HEK293 (cell line): ENCODE measurements at regions not wholly inside any gene's neighbourhood (a gene's known extent, or its start where the extent isn't known, plus 50 kb on each side); places are given as distances from the start of the nearest gene placed in this dataset.

Experiments used
- CTCF ChIA-PET: fragments of 350-600 bp; formaldehyde crosslinking; extraction: SDS; loops from one replicate; lab custom pipeline; 2021; ENCODE audit warnings: antibody characterized with exemption; lab: Yijun Ruan, JAX
- POLR2A ChIA-PET: fragments of 300-600 bp; formaldehyde crosslinking; extraction: SDS; loops from one replicate; lab custom pipeline; 2020; ENCODE audit warnings: antibody characterized with exemption, inconsistent platforms; lab: Yijun Ruan, JAX
- H3K27ac ChIP-seq: fragments of 200-500 bp; sonication (Bioruptor generic); 2 replicates; pipeline ENCODE4 v1.5.1; 2014; ENCODE audit warnings: low read depth, low read length, control low read depth, inconsistent platforms; ENCODE audit errors: extremely low read depth
- H3K36me3 ChIP-seq, 2 experiments: fragments of 200-500 bp in 1 of 2; sonication (Bioruptor generic) in 1 of 2; 1 replicate in 1 of 2; 2 replicates in 1 of 2; pipeline ENCODE4 v1.5.1; 2014 to 2017; ENCODE audit warnings: inconsistent platforms in 2 of 2, low read length in 2 of 2; ENCODE audit not compliant: control insufficient read depth in 2 of 2, insufficient read depth in 1 of 2
- H3K4me1 ChIP-seq: fragments of 200-500 bp; sonication (Bioruptor generic); 2 replicates; pipeline ENCODE4 v1.5.1; 2014; ENCODE audit warnings: mild to moderate bottlenecking, low read length, inconsistent platforms; ENCODE audit not compliant: control insufficient read depth, insufficient read depth
- H3K4me3 ChIP-seq: 2 replicates; pipeline ENCODE4 v1.5.1; 2011; ENCODE audit warnings: low read depth, mild to moderate bottlenecking, control low read depth, low read length, moderate library complexity
- H3K9me3 ChIP-seq: fragments of 200-500 bp; sonication (Bioruptor generic); 2 replicates; pipeline ENCODE4 v1.5.1; 2014; ENCODE audit warnings: low read depth, low read length, inconsistent platforms; ENCODE audit not compliant: control insufficient read depth, insufficient read depth
- GFI1B ChIP-seq: fragments of 450-650 bp; formaldehyde crosslinking; IDR thresholded peaks from 2 replicates; pipeline ENCODE4 v1.5.1; 2016; ENCODE audit warnings: missing biosample characterization, missing genetic modification characterization
- KLF16 ChIP-seq: fragments of 450-650 bp; formaldehyde crosslinking; IDR thresholded peaks from 2 replicates; pipeline ENCODE4 v1.5.1; 2017; ENCODE audit warnings: missing biosample characterization, missing genetic modification characterization
- TRIM28 ChIP-seq: IDR thresholded peaks from 2 replicates; pipeline ENCODE4 v1.6.1; 2011; ENCODE audit warnings: low read length, control low read depth, borderline replicate concordance
- ZFP37 ChIP-seq: fragments of 450-650 bp; formaldehyde crosslinking; IDR thresholded peaks from 2 replicates; pipeline ENCODE4 v1.5.1; 2016; ENCODE audit warnings: missing biosample characterization, missing genetic modification characterization
- ZNF132 ChIP-seq: fragments of 450-650 bp; formaldehyde crosslinking; IDR thresholded peaks from 2 replicates; pipeline ENCODE4 v1.5.1; 2017; ENCODE audit warnings: missing biosample characterization, missing genetic modification characterization, borderline replicate concordance
- ZNF146 ChIP-seq: fragments of 450-650 bp; formaldehyde crosslinking; IDR thresholded peaks from 2 replicates; pipeline ENCODE4 v1.5.1; 2016; ENCODE audit warnings: missing biosample characterization, missing genetic modification characterization
- ZNF155 ChIP-seq: fragments of 450-650 bp; formaldehyde crosslinking; IDR thresholded peaks from 2 replicates; pipeline ENCODE4 v1.5.1; 2016; ENCODE audit warnings: missing biosample characterization, missing genetic modification characterization
- ZNF239 ChIP-seq: fragments of 450-650 bp; formaldehyde crosslinking; IDR thresholded peaks from 2 replicates; pipeline ENCODE4 v1.5.1; 2016; ENCODE audit warnings: missing biosample characterization, missing genetic modification characterization
- ZNF24 ChIP-seq: fragments of 450-650 bp; formaldehyde crosslinking; IDR thresholded peaks from 2 replicates; pipeline ENCODE4 v1.5.1; 2016; ENCODE audit warnings: missing biosample characterization, missing genetic modification characterization
- ZNF530 ChIP-seq: fragments of 450-650 bp; formaldehyde crosslinking; IDR thresholded peaks from 2 replicates; pipeline ENCODE4 v1.5.1; 2016; ENCODE audit warnings: low read depth, missing biosample characterization, missing genetic modification characterization
- ZNF548 ChIP-seq: fragments of 450-650 bp; formaldehyde crosslinking; IDR thresholded peaks from 2 replicates; pipeline ENCODE4 v1.5.1; 2016; ENCODE audit warnings: missing biosample characterization, missing genetic modification characterization
- ZNF596 ChIP-seq: fragments of 450-650 bp; IDR thresholded peaks from 2 replicates; pipeline ENCODE4 v1.5.0; 2018; ENCODE audit warnings: missing biosample characterization, mild to moderate bottlenecking, missing genetic modification characterization, moderate library complexity
- ZNF621 ChIP-seq: fragments of 450-650 bp; formaldehyde crosslinking; IDR thresholded peaks from 2 replicates; pipeline ENCODE4 v1.5.1; 2017; ENCODE audit warnings: missing biosample characterization, missing genetic modification characterization
- ZNF76 ChIP-seq: fragments of 450-650 bp; formaldehyde crosslinking; IDR thresholded peaks from 2 replicates; pipeline ENCODE4; 2016; ENCODE audit warnings: low read depth, missing biosample characterization, missing genetic modification characterization, borderline replicate concordance
- TF ChIP-seq, protein P1 (sequence below): fragments of 450-650 bp; formaldehyde crosslinking; IDR thresholded peaks from 2 replicates; pipeline ENCODE4 v1.5.1; 2016; ENCODE audit warnings: missing biosample characterization, missing genetic modification characterization
- TF ChIP-seq, protein P2 (sequence below): fragments of 450-650 bp; formaldehyde crosslinking; IDR thresholded peaks from 2 replicates; pipeline ENCODE4 v1.5.1; 2016; ENCODE audit warnings: missing biosample characterization, missing genetic modification characterization
- TF ChIP-seq, protein P3 (sequence below): fragments of 450-650 bp; formaldehyde crosslinking; IDR thresholded peaks from 2 replicates; pipeline ENCODE4 v1.5.1; 2016; ENCODE audit warnings: missing biosample characterization, missing genetic modification characterization
- TF ChIP-seq, protein P4 (sequence below): fragments of 450-650 bp; formaldehyde crosslinking; IDR thresholded peaks from 2 replicates; pipeline ENCODE4; 2016; ENCODE audit warnings: missing biosample characterization, missing genetic modification characterization
- TF ChIP-seq, protein P5 (sequence below): fragments of 450-650 bp; formaldehyde crosslinking; IDR thresholded peaks from 2 replicates; pipeline ENCODE4 v1.5.1; 2016; ENCODE audit warnings: missing biosample characterization, missing genetic modification characterization
- TF ChIP-seq, protein P6 (sequence below): fragments of 450-650 bp; IDR thresholded peaks from 2 replicates; pipeline ENCODE4 v1.5.1; 2018; ENCODE audit warnings: missing biosample characterization, missing genetic modification characterization

DNA sequence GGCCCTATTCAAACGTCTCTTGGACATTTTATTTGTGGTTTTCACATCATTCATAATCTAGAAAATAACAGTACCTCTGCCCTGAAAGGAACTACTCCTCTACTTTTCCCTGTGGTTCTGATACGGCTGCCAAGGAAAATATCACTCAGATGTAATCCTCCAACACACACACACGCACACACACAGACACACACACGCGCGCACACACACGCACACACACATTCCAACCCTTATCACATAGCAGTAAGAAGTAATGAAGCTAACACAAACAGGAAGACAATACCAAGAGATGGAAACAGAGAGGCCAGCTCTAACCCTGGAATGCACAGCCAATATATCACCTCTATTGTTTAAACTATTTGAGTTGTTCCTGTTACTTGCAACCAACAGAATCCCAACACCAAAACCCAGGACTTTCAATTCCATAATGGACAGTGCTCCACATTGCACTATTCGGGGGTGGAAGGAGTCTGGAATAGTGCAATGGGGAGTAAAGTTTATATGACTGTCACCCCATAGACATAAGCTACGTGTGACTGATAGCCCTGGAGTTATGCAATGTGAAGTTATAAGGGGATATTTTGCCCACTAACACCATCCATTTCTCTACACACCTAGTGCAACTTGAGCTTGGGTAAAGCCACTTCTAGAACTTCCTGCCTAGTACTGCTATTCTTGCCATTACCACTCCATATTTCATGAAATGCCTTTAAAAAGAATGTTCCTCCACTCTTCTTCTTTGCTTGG lies 71.3 kb upstream of the FNDC3B start (continued):
- TF ChIP-seq ZNF596 (tag by site-specific recombination) = no peak
- TF ChIP-seq, all 188 proteins: peak for 3

DNA sequence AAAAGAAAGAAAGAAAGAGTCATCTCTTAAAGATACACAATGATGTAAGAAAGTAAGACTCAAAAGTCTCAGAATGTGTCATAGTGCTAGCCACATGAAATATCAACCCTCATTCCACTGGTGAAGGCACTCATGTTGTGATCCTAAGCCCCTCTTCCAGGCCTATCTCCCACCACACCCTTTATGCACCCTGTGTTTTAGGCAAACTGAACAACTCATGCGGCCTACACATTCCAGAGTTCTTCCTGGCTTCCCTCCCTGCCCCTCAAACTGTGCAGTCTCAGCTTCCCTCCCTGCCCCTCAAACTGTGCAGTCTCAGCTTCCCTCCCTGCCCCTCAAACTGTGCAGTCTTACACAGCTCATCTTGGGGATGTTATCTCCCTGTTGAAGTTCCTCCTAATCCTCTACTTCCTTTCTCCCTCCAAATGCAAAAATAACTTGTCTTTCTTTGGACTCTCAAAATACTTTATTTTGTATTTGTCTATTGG lies 69.0 kb upstream of the FNDC3B start:
- Histone ChIP-seq H3K4me3 (no peak overlapping the region), H3K27ac (no peak overlapping the region), H3K36me3 (no peaks in the 10 kb centered on the region), H3K4me1 (no peaks in the 10 kb centered on the region), H3K9me3 (no peaks in the 10 kb centered on the region)
- TF ChIP-seq, protein P1, sequence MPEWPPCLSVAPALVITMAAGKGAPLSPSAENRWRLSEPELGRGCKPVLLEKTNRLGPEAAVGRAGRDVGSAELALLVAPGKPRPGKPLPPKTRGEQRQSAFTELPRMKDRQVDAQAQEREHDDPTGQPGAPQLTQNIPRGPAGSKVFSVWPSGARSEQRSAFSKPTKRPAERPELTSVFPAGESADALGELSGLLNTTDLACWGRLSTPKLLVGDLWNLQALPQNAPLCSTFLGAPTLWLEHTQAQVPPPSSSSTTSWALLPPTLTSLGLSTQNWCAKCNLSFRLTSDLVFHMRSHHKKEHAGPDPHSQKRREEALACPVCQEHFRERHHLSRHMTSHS = no peak
- TF ChIP-seq, protein P2, sequence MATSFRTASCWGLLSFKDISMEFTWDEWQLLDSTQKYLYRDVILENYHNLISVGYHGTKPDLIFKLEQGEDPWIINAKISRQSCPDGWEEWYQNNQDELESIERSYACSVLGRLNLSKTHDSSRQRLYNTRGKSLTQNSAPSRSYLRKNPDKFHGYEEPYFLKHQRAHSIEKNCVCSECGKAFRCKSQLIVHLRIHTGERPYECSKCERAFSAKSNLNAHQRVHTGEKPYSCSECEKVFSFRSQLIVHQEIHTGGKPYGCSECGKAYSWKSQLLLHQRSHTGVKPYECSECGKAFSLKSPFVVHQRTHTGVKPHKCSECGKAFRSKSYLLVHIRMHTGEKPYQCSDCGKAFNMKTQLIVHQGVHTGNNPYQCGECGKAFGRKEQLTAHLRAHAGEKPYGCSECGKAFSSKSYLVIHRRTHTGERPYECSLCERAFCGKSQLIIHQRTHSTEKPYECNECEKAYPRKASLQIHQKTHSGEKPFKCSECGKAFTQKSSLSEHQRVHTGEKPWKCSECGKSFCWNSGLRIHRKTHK (tag by site-specific recombination) = no peak
- TF ChIP-seq, protein P3, sequence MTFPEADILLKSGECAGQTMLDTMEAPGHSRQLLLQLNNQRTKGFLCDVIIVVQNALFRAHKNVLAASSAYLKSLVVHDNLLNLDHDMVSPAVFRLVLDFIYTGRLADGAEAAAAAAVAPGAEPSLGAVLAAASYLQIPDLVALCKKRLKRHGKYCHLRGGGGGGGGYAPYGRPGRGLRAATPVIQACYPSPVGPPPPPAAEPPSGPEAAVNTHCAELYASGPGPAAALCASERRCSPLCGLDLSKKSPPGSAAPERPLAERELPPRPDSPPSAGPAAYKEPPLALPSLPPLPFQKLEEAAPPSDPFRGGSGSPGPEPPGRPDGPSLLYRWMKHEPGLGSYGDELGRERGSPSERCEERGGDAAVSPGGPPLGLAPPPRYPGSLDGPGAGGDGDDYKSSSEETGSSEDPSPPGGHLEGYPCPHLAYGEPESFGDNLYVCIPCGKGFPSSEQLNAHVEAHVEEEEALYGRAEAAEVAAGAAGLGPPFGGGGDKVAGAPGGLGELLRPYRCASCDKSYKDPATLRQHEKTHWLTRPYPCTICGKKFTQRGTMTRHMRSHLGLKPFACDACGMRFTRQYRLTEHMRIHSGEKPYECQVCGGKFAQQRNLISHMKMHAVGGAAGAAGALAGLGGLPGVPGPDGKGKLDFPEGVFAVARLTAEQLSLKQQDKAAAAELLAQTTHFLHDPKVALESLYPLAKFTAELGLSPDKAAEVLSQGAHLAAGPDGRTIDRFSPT = no peak
- no peak for TF ChIP-seq ZNF621 (tag by site-specific recombination)
- no peak for TF ChIP-seq ZNF596 (tag by site-specific recombination)
- TF ChIP-seq ZNF239 (tag by site-specific recombination) = no peak
- TF ChIP-seq ZNF146 = no peak
- no peak for TF ChIP-seq ZNF155 (tag by site-specific recombination)
- TF ChIP-seq, protein P4, sequence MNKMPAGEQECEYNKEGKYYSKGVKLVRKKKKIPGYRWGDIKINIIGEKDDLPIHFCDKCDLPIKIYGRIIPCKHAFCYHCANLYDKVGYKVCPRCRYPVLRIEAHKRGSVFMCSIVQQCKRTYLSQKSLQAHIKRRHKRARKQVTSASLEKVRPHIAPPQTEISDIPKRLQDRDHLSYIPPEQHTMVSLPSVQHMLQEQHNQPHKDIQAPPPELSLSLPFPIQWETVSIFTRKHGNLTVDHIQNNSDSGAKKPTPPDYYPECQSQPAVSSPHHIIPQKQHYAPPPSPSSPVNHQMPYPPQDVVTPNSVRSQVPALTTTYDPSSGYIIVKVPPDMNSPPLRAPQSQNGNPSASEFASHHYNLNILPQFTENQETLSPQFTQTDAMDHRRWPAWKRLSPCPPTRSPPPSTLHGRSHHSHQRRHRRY (tag by site-specific recombination) = no peak
- no peak for TF ChIP-seq TRIM28
- no peak for TF ChIP-seq KLF16 (tag by site-specific recombination)
- TF ChIP-seq ZNF132 (tag by site-specific recombination) = no peak
- TF ChIP-seq GFI1B (tag by site-specific recombination) = no peak
- TF ChIP-seq ZFP37 (tag by site-specific recombination) = no peak
- ChIA-PET POLR2A (no interaction called here), CTCF (no interaction called here)

DNA sequence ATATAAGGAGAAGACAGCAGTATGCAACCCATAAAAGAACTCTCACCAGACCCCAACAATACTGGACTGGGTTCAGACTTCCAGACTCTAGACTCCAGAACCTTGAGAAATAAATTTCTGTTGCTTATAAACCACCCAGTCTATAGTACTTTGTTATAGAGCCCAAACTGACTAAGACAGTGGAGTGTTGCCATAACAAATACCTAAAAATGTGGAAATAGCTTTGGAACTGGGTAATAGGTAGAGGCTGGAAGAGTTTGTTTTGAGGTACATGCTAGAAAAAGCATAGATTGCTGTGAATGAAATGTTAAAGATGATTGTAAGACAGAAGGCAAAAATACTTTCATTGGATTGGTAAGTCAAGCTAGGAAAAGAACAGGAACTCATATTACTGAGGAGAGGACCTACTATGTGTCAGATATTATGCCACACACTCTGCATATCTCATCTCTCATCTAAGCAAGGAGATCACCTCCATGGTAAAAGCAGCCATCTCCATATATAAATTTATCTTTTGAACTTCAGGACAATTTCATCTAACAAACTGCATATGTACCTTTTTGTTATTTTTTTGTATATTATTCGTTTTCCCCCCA lies 67.4 kb upstream of the FNDC3B start:
- Histone ChIP-seq H3K9me3 (no peaks in the 10 kb centered on the region), H3K27ac (no peak overlapping the region), H3K4me1 (no peaks in the 10 kb centered on the region), H3K36me3 (no peaks in the 10 kb centered on the region), H3K4me3 (no peak overlapping the region)
- POLR2A ChIA-PET = no interaction called here
- CTCF ChIA-PET = interaction anchor here (0.6 kb wide), 1 partner anchor 1159 kb away, joined by 4 read pairs; no protein-coding TSS in a partner anchor
- TF ChIP-seq, protein P5, sequence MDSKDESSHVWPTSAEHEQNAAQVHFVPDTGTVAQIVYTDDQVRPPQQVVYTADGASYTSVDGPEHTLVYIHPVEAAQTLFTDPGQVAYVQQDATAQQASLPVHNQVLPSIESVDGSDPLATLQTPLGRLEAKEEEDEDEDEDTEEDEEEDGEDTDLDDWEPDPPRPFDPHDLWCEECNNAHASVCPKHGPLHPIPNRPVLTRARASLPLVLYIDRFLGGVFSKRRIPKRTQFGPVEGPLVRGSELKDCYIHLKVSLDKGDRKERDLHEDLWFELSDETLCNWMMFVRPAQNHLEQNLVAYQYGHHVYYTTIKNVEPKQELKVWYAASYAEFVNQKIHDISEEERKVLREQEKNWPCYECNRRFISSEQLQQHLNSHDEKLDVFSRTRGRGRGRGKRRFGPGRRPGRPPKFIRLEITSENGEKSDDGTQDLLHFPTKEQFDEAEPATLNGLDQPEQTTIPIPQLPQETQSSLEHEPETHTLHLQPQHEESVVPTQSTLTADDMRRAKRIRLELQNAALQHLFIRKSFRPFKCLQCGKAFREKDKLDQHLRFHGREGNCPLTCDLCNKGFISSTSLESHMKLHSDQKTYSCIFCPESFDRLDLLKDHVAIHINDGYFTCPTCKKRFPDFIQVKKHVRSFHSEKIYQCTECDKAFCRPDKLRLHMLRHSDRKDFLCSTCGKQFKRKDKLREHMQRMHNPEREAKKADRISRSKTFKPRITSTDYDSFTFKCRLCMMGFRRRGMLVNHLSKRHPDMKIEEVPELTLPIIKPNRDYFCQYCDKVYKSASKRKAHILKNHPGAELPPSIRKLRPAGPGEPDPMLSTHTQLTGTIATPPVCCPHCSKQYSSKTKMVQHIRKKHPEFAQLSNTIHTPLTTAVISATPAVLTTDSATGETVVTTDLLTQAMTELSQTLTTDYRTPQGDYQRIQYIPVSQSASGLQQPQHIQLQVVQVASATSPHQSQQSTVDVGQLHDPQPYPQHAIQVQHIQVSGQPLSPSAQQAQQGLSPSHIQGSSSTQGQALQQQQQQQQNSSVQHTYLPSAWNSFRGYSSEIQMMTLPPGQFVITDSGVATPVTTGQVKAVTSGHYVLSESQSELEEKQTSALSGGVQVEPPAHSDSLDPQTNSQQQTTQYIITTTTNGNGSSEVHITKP (tag by site-specific recombination) = no peak
- no peak for TF ChIP-seq ZNF76 (tag by site-specific recombination)
- TF ChIP-seq, protein P6, sequence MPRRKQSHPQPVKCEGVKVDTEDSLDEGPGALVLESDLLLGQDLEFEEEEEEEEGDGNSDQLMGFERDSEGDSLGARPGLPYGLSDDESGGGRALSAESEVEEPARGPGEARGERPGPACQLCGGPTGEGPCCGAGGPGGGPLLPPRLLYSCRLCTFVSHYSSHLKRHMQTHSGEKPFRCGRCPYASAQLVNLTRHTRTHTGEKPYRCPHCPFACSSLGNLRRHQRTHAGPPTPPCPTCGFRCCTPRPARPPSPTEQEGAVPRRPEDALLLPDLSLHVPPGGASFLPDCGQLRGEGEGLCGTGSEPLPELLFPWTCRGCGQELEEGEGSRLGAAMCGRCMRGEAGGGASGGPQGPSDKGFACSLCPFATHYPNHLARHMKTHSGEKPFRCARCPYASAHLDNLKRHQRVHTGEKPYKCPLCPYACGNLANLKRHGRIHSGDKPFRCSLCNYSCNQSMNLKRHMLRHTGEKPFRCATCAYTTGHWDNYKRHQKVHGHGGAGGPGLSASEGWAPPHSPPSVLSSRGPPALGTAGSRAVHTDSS = no peak
- no peak for TF ChIP-seq ZNF24 (tag by site-specific recombination)
- TF ChIP-seq ZNF548 (tag by site-specific recombination) = no peak
- no peak for TF ChIP-seq ZNF530 (tag by site-specific recombination)
- no peak for TF ChIP-seq KLF16 (tag by site-specific recombination)
